Neural progenitor cell (in vitro differentiated cells): ENCODE measurements at regions not wholly inside any gene's neighbourhood (a gene's known extent, or its start where the extent isn't known, plus 50 kb on each side); places are given as distances from the start of the nearest gene placed in this dataset.

ENCODE experiments used
- DNase-seq: peaks from one replicate; pipeline ENCODE4 v3.0.0-alpha.2; 2016; ENCODE audit warnings: low spot score
- H2AFZ ChIP-seq: fragments of 200-600 bp; sonication (generic); replicated peaks from 2 replicates; pipeline ENCODE4 v1.6.1; 2016; ENCODE audit warnings: antibody characterized with exemption
- H3F3A ChIP-seq: fragments of 200-600 bp; sonication (generic); 2 replicates; pipeline ENCODE4 v1.6.1; 2016; ENCODE audit warnings: antibody characterized with exemption, low read depth
- H3K27ac ChIP-seq: fragments of 200-600 bp; sonication (generic); 2 replicates; pipeline ENCODE4 v1.5.1; 2016; ENCODE audit warnings: mild to moderate bottlenecking
- H3K27me3 ChIP-seq: fragments of 200-600 bp; sonication (generic); 2 replicates; pipeline ENCODE4 v1.6.1; 2016; ENCODE audit warnings: mild to moderate bottlenecking, moderate library complexity
- H3K36me3 ChIP-seq: fragments of 200-600 bp; sonication (generic); 2 replicates; pipeline ENCODE4 v1.5.1; 2016
- H3K4me1 ChIP-seq: fragments of 200-600 bp; sonication (generic); 2 replicates; pipeline ENCODE4 v1.6.1; 2016; ENCODE audit warnings: mixed run types
- H3K4me2 ChIP-seq: fragments of 200-600 bp; sonication (generic); 2 replicates; pipeline ENCODE4 v1.6.1; 2016
- H3K4me3 ChIP-seq: fragments of 200-600 bp; sonication (generic); 2 replicates; pipeline ENCODE4 v1.5.1; 2016
- H3K79me2 ChIP-seq: fragments of 200-600 bp; sonication (generic); 2 replicates; pipeline ENCODE4 v1.6.1; 2016; ENCODE audit warnings: low read depth
- H3K9ac ChIP-seq: fragments of 200-600 bp; sonication (generic); 2 replicates; pipeline ENCODE4 v1.6.1; 2016
- H3K9me3 ChIP-seq: fragments of 200-600 bp; sonication (generic); 2 replicates; pipeline ENCODE4 v1.5.1; 2016; ENCODE audit warnings: low read depth
- H4K20me1 ChIP-seq: fragments of 200-600 bp; sonication (generic); 2 replicates; pipeline ENCODE4 v1.6.1; 2016; ENCODE audit warnings: low read depth
- H3K27ac Mint-ChIP-seq: 3 replicates; pipeline ENCODE4 v1.8.0; 2021; ENCODE audit warnings: mixed read lengths
- H3K27me3 Mint-ChIP-seq: 2 replicates; pipeline ENCODE4 v1.8.0; 2022; ENCODE audit warnings: low read depth, mild to moderate bottlenecking, inconsistent platforms, moderate library complexity, mixed read lengths; ENCODE audit not compliant: insufficient read depth
- H3K36me3 Mint-ChIP-seq: 3 replicates; pipeline ENCODE4 v1.8.0; 2021; ENCODE audit warnings: mixed read lengths
- H3K4me1 Mint-ChIP-seq: 3 replicates; pipeline ENCODE4 v1.8.0; 2021; ENCODE audit warnings: mixed read lengths
- H3K4me3 Mint-ChIP-seq: 3 replicates; pipeline ENCODE4 v1.8.0; 2021; ENCODE audit warnings: mild to moderate bottlenecking, moderate library complexity, mixed read lengths
- H3K9me3 Mint-ChIP-seq: 3 replicates; pipeline ENCODE4 v1.8.0; 2020; ENCODE audit warnings: mixed read lengths
- EZH2 ChIP-seq: fragments of 200-600 bp; sonication (generic); IDR thresholded peaks from 2 replicates; pipeline ENCODE4 v1.6.1; 2017; ENCODE audit warnings: antibody characterized with exemption, mild to moderate bottlenecking, moderate library complexity
- EZH2phosphoT487 ChIP-seq: fragments of 200-600 bp; sonication (generic); IDR thresholded peaks from 2 replicates; pipeline ENCODE4 v1.6.1; 2017; ENCODE audit warnings: antibody characterized with exemption
- TF ChIP-seq, protein P1 (sequence below): fragments of 200-600 bp; sonication (generic); IDR thresholded peaks from 2 replicates; pipeline ENCODE4 v1.5.1; 2017; ENCODE audit warnings: antibody characterized with exemption, mild to moderate bottlenecking

DNA sequence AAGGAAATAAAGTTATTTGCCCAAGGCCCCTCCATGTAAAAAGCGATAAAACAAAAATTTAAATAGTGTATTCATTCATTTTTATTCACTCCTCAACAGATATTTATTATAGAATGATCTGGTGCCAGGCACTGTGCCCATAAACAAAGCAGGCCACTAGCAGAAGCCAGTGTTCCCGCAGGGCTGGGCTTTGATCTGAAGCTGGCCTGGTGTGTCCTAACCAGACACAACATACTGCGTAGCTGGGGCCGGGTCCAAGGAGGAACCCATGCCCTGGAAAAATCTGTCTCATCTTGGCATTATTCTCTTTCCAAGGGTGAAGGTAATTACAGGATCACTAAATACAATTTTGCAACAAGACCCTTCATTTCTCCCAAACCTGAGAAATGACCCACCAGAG is 537.4 kb upstream of the CDH5 start:
- H3K27me3 ChIP-seq = no peaks in the 10 kb centered on the region
- no peaks in the 10 kb centered on the region for H3K9me3 ChIP-seq
- no peaks in the 10 kb centered on the region for H4K20me1 ChIP-seq
- H3K4me2 ChIP-seq = no peak overlapping the region
- H3K27me3 Mint-ChIP-seq = peaks cover 8% of the 10 kb centered on the region
- no peak overlapping the region for H3K4me3 Mint-ChIP-seq
- peaks cover 3% of the 10 kb centered on the region for H3F3A ChIP-seq
- H3K4me3 ChIP-seq = no peak overlapping the region
- peaks cover 27% of the 10 kb centered on the region for H3K4me1 Mint-ChIP-seq
- H3K9ac ChIP-seq = no peak overlapping the region
- no peak overlapping the region for H3K27ac ChIP-seq
- no peaks in the 10 kb centered on the region for H3K79me2 ChIP-seq
- H3K27ac Mint-ChIP-seq = no peak overlapping the region
- peaks cover 8% of the 10 kb centered on the region for H3K4me1 ChIP-seq
- no peak for TF ChIP-seq EZH2
- TF ChIP-seq, protein P1, sequence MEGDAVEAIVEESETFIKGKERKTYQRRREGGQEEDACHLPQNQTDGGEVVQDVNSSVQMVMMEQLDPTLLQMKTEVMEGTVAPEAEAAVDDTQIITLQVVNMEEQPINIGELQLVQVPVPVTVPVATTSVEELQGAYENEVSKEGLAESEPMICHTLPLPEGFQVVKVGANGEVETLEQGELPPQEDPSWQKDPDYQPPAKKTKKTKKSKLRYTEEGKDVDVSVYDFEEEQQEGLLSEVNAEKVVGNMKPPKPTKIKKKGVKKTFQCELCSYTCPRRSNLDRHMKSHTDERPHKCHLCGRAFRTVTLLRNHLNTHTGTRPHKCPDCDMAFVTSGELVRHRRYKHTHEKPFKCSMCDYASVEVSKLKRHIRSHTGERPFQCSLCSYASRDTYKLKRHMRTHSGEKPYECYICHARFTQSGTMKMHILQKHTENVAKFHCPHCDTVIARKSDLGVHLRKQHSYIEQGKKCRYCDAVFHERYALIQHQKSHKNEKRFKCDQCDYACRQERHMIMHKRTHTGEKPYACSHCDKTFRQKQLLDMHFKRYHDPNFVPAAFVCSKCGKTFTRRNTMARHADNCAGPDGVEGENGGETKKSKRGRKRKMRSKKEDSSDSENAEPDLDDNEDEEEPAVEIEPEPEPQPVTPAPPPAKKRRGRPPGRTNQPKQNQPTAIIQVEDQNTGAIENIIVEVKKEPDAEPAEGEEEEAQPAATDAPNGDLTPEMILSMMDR = no peak
- no peak for TF ChIP-seq EZH2phosphoT487
- H3K9me3 Mint-ChIP-seq = no peaks in the 10 kb centered on the region
- DNase-seq = no peak
- no peaks in the 10 kb centered on the region for H3K36me3 ChIP-seq
- H3K36me3 Mint-ChIP-seq = no peaks in the 10 kb centered on the region
- H2AFZ ChIP-seq = no peak overlapping the region

DNA sequence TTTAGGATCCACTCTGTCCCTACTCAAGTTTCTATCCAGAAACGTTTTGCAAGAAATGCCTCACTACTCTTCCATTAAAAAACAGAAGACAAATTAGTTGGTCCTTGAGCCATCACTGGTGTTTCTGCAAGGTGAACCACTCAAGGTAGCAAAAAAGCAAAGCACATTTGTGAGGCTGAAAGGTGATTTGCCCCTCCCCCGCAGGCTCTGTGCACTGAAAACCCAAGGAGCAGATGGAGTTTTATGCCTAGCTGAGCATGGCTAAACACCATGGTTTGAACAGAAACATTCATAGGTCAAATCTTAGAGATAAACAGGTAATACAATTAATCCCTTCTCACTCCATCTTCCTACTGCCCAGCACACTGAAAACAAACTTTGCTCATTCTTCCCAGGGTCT is 538.2 kb upstream of the CDH5 start:
- H3K27ac ChIP-seq = no peak overlapping the region
- H2AFZ ChIP-seq = no peak overlapping the region
- H3K27me3 ChIP-seq = no peaks in the 10 kb centered on the region
- H3K4me3 Mint-ChIP-seq = no peak overlapping the region
- TF ChIP-seq EZH2phosphoT487 (no peak), EZH2 (no peak)
- TF ChIP-seq, protein P1 = no peak
- no peaks in the 10 kb centered on the region for H3K36me3 ChIP-seq
- H3K36me3 Mint-ChIP-seq = no peaks in the 10 kb centered on the region
- no peak overlapping the region for H3K9ac ChIP-seq
- no peak overlapping the region for H3K4me2 ChIP-seq
- H3K4me1 Mint-ChIP-seq = peaks cover 30% of the 10 kb centered on the region
- H3K9me3 ChIP-seq = no peaks in the 10 kb centered on the region
- H3K4me3 ChIP-seq = no peak overlapping the region
- peaks cover 8% of the 10 kb centered on the region for H3K4me1 ChIP-seq
- DNase-seq = no peak
- peaks cover 10% of the 10 kb centered on the region for H3K27me3 Mint-ChIP-seq
- no peak overlapping the region for H3K27ac Mint-ChIP-seq
- H3F3A ChIP-seq = peaks cover 3% of the 10 kb centered on the region
- no peaks in the 10 kb centered on the region for H4K20me1 ChIP-seq
- no peaks in the 10 kb centered on the region for H3K9me3 Mint-ChIP-seq
- H3K79me2 ChIP-seq = no peaks in the 10 kb centered on the region

DNA sequence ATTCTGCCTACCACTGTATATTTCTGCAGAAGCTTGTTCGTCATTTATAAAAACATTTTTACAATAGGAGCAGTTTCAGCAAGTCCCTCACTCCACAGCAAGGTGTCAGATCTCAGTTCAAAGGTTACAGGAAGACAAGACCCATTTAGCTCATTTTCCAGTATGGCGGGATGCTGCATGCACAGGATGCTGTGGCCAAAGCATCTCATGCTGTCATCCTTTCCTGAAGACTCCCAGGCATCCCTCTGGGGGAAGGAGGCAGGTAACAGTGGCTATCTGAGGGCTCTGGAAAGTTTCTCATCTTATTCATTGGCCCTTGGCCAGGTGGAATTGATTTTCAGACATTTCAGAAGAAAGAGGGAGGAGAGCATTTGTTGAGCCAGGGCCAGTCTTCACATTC is 539.3 kb upstream of the CDH5 start:
- H3K36me3 Mint-ChIP-seq = no peaks in the 10 kb centered on the region
- peaks cover 24% of the 10 kb centered on the region for H3K4me1 Mint-ChIP-seq
- no peak overlapping the region for H3K4me2 ChIP-seq

More for the DNA sequence above, 539.3 kb upstream of the CDH5 start:
- H3K27ac ChIP-seq = no peak overlapping the region
- Mint-ChIP-seq H3K27me3 (peaks cover 13% of the 10 kb centered on the region), H3K4me3 (no peak overlapping the region), H3K27ac (no peak overlapping the region), H3K9me3 (peaks cover 5% of the 10 kb centered on the region)
- no peaks in the 10 kb centered on the region for H3K9me3 ChIP-seq
- H3K27me3 ChIP-seq = no peaks in the 10 kb centered on the region
- H3K79me2 ChIP-seq = no peaks in the 10 kb centered on the region
- H4K20me1 ChIP-seq = no peaks in the 10 kb centered on the region
- H3K4me1 ChIP-seq = peaks cover 8% of the 10 kb centered on the region
- H3F3A ChIP-seq = peaks cover 3% of the 10 kb centered on the region
- no peak overlapping the region for H2AFZ ChIP-seq
- H3K36me3 ChIP-seq = no peaks in the 10 kb centered on the region
- no peak overlapping the region for H3K9ac ChIP-seq
- TF ChIP-seq, protein P1 = no peak
- no peak for TF ChIP-seq EZH2
- no peak for TF ChIP-seq EZH2phosphoT487
- no peak overlapping the region for H3K4me3 ChIP-seq
- DNase-seq = no peak
